GM18502 (cell line): ENCODE measurements at regions not wholly inside any gene's neighbourhood (a gene's known extent, or its start where the extent isn't known, plus 50 kb on each side); places are given as distances from the start of the nearest gene placed in this dataset.

ENCODE experiments used
- ATAC-seq: cut with Tn5 transposase; IDR thresholded peaks from one replicate; pipeline ENCODE4 v1.9.1; 2021; ENCODE audit warnings: mild to moderate bottlenecking; ENCODE audit not compliant: unreplicated experiment, poor library complexity

- no peak for ATAC-seq
Observed at GRCh38 chr3:116842254-116842957, 132.8 kb downstream of the TUSC7 start.

GRCh38 chr3:116848248-116848829 lies 138.8 kb downstream of the TUSC7 start:
- ATAC-seq: no peak

DNA sequence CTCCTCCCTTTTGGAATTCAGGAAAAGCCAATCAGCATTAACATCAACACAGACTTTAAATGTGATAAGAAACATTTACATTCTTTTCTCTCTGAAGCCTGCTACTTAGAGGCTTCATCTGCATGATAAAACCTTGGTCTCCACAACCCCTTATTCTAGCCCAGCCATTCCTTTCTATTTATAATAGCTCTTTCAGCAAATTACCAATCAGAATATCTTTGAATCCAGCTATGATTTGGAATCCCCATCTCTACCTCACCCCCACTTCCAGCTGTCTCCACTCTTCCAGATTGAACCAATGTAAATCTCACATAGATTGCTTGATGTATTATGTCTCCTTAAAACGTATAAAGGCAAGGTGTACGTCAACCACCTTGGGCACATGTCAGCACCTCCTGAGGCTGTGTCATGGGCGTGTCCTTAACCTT lies 139.7 kb downstream of the TUSC7 start:
- ATAC-seq: no peak

DNA sequence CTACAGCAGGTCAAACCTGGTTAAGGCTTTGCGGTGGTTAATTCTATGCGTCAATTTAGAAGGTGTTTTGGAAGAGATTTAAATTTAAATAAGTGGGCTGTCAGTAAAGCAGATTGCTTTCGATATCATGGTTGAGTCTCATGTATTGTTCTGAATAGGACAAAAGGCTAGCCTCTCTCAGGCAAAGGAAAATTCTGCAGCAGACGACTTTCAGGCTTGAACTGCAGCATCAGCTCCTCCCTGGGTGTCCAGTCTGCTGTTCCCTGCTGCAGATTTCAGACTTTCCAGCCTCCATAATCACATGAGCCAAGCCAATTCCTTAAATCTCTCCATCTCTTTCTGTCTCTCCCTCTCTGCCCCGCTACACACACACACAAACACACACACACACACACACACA lies 143.2 kb downstream of the TUSC7 start:
- ATAC-seq: no peak

DNA sequence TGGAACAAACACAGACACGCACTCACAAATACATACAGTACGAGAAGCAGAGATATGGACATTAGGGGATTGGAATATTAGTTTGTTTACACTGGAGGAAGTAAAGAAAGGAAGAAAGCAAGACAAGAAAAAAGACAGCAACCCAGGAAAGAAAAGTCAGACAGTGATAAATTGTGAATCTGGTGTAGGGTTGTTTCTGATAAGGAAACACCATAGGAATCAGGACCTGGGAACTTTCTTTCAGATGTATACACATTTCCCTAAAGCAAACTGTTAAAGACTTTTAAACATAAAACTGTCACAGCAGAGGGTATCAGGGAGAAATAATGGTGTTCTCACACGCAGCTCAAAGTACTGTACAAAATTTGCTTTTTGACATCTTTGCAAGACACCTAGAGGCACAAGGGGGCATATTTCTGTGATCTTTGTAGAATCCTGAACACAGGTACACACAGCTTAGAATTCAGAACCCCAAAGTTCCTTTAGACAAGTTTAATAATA lies 153.7 kb downstream of the TUSC7 start:
- no peak for ATAC-seq

- peak; percentile 50 for ATAC-seq
Observed at GRCh38 chr3:116863822-116864589, 154.4 kb downstream of the TUSC7 start.

- no peak for ATAC-seq
Observed at GRCh38 chr3:116864590-116864927, 155.0 kb downstream of the TUSC7 start.

DNA sequence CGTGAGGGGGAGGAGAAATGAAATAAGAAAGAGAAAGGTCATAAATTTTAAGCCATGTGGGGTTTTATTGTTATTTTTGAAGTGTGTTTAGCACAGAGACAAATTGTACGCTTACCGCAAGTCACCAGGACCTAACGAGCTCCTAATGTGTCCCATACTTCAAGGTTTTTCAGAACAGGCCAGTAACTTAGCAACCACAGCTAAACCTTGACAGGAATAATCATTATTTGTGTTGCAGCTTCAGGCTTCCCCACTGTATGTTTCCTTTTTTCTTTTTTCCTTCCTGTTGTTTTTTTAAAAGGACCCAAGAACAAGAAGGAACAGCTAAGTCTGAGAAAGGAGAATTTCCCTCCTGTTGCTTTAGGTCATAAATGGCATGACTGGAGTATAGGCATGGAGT lies 160.8 kb downstream of the TUSC7 start:
- ATAC-seq: no peak

DNA sequence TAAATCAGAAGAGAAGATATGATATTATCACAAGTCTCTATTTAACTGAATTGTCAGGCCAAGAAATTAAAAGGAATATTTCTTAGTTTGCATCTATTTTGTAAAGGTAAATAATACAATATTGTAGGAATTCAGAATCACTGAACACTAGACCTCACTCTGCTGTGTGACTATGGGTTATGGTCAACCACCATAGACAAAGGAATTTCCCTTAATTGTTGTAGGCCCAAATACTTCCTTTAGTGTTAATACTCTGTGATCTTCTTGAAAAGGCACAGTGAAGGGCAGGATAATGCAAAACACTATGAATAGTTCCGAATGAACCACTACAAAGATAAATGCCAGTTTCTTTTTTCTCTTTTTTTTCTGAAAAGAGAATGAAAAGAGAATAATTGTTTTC lies 162.3 kb downstream of the TUSC7 start:
- ATAC-seq: no peak

- no peak for ATAC-seq
Observed at GRCh38 chr3:116872688-116873087, 163.1 kb downstream of the TUSC7 start.

GRCh38 chr3:116873142-116873541 lies 163.6 kb downstream of the TUSC7 start:
- no peak for ATAC-seq

GRCh38 chr3:116877968-116878367 lies 168.4 kb downstream of the TUSC7 start:
- peak; percentile 78 for ATAC-seq

- peak; percentile 96 for ATAC-seq
Observed at GRCh38 chr3:116886202-116886893, 176.8 kb downstream of the TUSC7 start.

- no peak for ATAC-seq
Observed at GRCh38 chr3:116896116-116896515, 186.5 kb downstream of the TUSC7 start.

DNA sequence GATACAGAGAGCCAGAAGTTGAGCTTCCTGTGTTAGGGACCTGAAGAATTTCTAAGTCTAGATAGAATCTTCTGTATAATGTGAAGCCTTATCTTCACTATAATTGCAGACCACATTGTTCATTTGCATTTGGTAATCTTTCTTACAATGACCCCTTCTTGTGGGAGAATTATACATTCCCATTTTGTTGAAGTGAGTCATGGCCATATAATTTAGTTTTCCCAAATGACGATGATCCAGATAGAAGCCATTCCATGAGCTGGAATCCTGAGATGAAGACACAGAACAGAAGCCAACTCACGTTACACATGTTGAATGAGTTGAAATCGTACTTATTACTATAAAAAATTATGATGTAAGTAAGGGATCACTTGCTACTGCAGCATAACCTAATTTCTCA lies 187.8 kb downstream of the TUSC7 start:
- no peak for ATAC-seq

- ATAC-seq: no peak
Observed at GRCh38 chr3:116899253-116899652, 189.7 kb downstream of the TUSC7 start.

GRCh38 chr3:116905334-116905733 lies 195.8 kb downstream of the TUSC7 start:
- ATAC-seq: no peak

GRCh38 chr3:116905794-116906193 lies 196.2 kb downstream of the TUSC7 start:
- ATAC-seq: no peak

DNA sequence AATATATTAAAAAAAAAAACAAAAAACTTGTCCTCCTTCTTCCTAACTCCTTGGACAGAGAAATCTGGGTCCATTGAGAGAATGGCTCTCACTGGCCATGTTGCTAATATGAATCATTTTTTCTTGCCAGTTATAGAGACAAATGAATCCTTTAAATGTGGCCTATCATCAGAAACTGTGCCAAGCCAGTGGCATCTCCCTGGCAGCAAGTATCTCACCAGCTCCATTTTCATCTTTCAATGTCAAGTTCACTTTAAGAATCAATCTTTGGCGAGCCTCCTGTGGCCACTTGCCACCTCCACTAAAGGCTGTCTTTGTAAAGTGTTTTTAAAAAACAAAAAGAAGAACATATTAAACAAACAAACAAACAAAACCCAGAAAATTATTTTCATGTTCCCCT lies 202.5 kb downstream of the TUSC7 start:
- no peak for ATAC-seq

DNA sequence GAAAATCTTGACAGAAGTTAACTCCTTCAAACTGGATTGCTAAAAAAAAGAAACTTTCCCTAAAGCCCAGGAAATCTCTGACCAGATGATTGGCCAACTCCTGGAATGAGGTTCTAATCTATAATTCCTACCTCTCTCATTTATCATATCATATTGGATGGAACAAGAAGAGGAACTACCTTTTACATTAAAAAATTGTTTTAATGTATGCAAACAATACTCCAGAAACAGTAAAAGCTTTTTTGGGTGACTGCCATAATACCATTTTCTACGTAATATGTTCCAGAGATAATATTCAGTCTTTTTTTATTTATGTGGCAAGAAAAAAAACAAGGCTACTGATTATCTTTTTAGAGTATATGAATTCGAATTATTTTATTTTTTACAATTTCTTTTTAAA lies 204.4 kb downstream of the TUSC7 start:
- no peak for ATAC-seq

- ATAC-seq: no peak
Observed at GRCh38 chr3:116916836-116917235, 207.3 kb downstream of the TUSC7 start.
